GM13976 (cell line): ENCODE measurements at regions not wholly inside any gene's neighbourhood (a gene's known extent, or its start where the extent isn't known, plus 50 kb on each side); places are given as distances from the start of the nearest gene placed in this dataset.
"Not testable (repeated sequence)": the region's sequence is repeated elsewhere in the genome, so short reads cannot be mapped to it uniquely, and the experiment has no call there.

Experiments
- DNase-seq: peaks from one replicate; pipeline ENCODE4 v3.0.0; 2012; ENCODE audit warnings: low spot score
- in situ Hi-C: fragments of 300-500 bp; cut with MboI; formaldehyde crosslinking; loops from one replicate; pipeline ENCODE4 v1.12.0; 2022; ENCODE audit warnings: low sequenced_read_pairs, mixed read lengths, inconsistent platforms; ENCODE audit not compliant: unreplicated experiment
- TF ChIP-seq, protein P1 (sequence below): IDR thresholded peaks from 2 replicates; pipeline ENCODE4 v1.5.1; 2012; ENCODE audit warnings: borderline replicate concordance, mild to moderate bottlenecking; ENCODE audit not compliant: insufficient read depth; ENCODE audit errors: extremely low read depth, missing control alignments, control extremely low read depth

DNA sequence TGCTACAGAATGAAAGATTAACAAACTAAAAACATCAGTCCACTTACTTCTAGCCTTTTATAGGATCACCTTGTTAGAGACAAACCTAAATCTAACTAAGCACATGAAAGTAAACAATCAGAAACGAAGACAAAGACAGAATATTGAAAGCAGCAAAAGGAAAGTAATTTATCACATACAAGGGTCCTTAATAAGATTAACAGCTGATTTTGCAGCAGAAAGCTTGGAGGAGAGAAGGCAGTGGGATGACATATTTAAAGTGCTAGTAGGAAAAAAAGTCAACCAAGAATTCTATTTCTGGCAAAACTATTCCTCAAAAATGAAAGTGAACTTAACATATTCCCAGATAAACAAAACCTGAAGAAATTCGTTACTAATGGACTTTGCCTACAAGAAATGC lies 286.4 kb downstream of the RWDD3 start:
- no peak for DNase-seq
- TF ChIP-seq, protein P1, sequence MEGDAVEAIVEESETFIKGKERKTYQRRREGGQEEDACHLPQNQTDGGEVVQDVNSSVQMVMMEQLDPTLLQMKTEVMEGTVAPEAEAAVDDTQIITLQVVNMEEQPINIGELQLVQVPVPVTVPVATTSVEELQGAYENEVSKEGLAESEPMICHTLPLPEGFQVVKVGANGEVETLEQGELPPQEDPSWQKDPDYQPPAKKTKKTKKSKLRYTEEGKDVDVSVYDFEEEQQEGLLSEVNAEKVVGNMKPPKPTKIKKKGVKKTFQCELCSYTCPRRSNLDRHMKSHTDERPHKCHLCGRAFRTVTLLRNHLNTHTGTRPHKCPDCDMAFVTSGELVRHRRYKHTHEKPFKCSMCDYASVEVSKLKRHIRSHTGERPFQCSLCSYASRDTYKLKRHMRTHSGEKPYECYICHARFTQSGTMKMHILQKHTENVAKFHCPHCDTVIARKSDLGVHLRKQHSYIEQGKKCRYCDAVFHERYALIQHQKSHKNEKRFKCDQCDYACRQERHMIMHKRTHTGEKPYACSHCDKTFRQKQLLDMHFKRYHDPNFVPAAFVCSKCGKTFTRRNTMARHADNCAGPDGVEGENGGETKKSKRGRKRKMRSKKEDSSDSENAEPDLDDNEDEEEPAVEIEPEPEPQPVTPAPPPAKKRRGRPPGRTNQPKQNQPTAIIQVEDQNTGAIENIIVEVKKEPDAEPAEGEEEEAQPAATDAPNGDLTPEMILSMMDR: no peak
- in situ Hi-C loops: no loop called here

- in situ Hi-C loops: no loop called here
- TF ChIP-seq, protein P1: no peak
- no peak for DNase-seq
Observed at GRCh38 chr1:95532335-95532734, 298.3 kb downstream of the RWDD3 start.

- TF ChIP-seq, protein P1: no peak
- in situ Hi-C loops: no loop called here
- DNase-seq: no peak
Observed at GRCh38 chr1:95534985-95535384, 301.0 kb downstream of the RWDD3 start.

DNA sequence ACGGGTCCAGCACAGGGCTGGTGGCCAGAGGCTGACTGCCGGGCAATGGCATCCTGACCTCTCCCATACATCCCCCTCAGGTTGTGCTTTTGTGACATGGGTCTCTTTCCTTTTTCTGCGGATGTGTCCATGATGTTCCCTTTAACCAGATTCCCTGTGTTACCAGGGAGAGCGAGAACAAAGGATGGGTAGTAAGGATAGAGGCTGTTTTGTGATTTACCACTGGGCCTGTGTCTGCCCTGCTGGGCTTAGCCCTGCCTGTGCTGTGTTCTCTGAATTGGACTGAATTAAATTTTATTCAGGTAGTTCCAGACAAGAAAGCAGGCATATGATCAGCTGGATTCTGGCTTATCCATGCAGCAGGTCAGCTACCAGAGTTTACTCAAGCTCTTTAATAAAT lies 301.6 kb downstream of the RWDD3 start:
- TF ChIP-seq, protein P1: no peak
- DNase-seq: no peak
- in situ Hi-C loops: no loop called here

DNA sequence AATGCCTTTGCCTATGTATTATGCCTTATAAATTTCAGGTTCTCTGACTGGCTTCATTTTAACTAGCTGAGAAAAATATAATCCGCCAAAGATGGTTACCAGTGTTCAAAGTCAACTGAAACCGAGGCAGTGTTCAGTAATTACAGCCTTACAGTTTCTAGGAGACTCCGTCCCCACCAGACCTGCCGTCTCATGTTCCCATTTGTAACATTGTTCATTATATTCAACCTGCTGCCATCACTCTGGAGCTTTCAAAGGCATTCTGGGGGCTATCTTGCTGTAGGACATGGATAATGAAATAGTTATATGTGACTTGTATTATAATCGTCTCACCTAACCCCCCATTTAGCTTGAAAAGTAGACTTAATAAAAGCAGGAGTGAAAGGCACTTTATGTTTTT lies 302.5 kb downstream of the RWDD3 start:
- DNase-seq: no peak
- in situ Hi-C loops: no loop called here
- TF ChIP-seq, protein P1: no peak

DNA sequence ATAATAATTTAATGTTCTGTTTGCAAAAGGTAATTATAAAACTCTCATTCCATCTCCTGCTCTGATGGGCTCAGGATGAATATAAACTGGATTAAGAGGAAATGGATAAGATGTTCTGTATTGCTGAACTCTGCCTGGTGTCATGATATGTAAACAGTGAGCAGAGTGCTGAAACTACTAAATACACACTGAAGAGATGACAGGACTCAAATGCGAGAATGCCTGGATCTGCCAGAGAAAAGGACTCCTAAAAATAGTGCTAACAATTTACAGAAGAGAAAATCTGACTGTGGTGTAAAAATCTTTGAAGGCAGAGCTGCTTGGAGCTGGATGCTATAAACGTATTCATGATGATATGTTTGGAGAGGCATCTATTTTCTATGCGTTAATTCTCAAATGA lies 303.2 kb downstream of the RWDD3 start:
- in situ Hi-C loops: no loop called here
- DNase-seq: no peak
- TF ChIP-seq, protein P1: no peak

DNA sequence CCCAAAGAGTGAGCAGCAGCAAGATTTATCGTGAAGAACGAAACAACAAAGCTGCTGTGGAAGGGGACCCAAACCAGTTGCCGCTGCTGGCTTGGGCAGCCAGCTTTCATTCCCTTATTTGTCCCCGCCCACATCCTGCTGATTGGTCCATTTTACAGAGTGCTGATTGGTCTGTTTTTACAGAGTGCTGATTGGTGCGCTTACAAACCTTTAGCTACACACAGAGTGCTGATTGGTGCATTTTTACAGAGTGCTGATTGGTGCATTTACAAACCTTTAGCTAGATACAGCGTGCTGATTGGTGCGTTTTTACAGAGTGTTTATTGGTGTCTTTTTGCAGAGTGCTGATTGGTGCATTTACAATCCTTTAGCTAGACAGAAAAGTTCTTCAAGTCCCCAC lies 304.2 kb downstream of the RWDD3 start:
- in situ Hi-C loops, DNase-seq: not testable (repeated sequence)
